ENCODE measurements at regions not wholly inside any gene's neighbourhood (a gene's known extent, or its start where the extent isn't known, plus 50 kb on each side); places are given as distances from the start of the nearest gene placed in this dataset.

GRCh38 chr3:153469162-153469561 is 307.1 kb downstream of the RAP2B start:
- TF ChIP-seq CTCF (optimal IDR thresholded peaks at IDR 0.05 in 1 of 3, IDR thresholded peaks at IDR 0.05 in 1 of 3, conservative IDR thresholded peaks at IDR 0.05 in 1 of 3; ENCODE audit: extremely low read depth in 1 of 3, insufficient read depth in 2 of 3, low read length in 3 of 3) = no peak
- no peak for TF ChIP-seq EZH2 (IDR thresholded peaks at IDR 0.05; ENCODE audit: low read length)
